Panc1 (cell line): ENCODE measurements at regions not wholly inside any gene's neighbourhood (a gene's known extent, or its start where the extent isn't known, plus 50 kb on each side); places are given as distances from the start of the nearest gene placed in this dataset.

Experiments
- ATAC-seq: fragments of 200-7000 bp; cut with Tn5 transposase; 2 replicates; pipeline ENCODE4 v1.9.1; 2020; ENCODE audit warnings: mild to moderate bottlenecking, moderate library complexity
- BruUV-seq: library from RNA; stranded (reverse); fragments of 400-500 nt; replicated peaks from 2 replicates; lab custom pipeline; 2021; lab: Mats Ljungman, UMichigan
- CTCF ChIA-PET: fragments of 300-600 bp; sonication (Branson Sonifier 250); formaldehyde crosslinking; loops from one replicate; lab custom pipeline; 2022; ENCODE audit warnings: antibody characterized with exemption; lab: Charles Lee
- POLR2A ChIA-PET: fragments of 300-600 bp; sonication (Branson Sonifier 250); formaldehyde crosslinking; loops from one replicate; lab custom pipeline; 2022; ENCODE audit warnings: antibody characterized with exemption; lab: Charles Lee
- DNase-seq: peaks from one replicate; pipeline ENCODE4 v3.0.0-alpha.2; 2010; ENCODE audit warnings: low read depth, low spot score
- H3K27ac ChIP-seq: 2 replicates; pipeline ENCODE4 v1.5.1; 2011; ENCODE audit warnings: mild to moderate bottlenecking, low read length, inconsistent platforms
- H3K27me3 ChIP-seq: fragments of 200-500 bp; sonication (Bioruptor generic); 2 replicates; pipeline ENCODE4 v1.6.0; 2014; ENCODE audit warnings: low read length, inconsistent platforms; ENCODE audit not compliant: control insufficient read depth, insufficient read depth
- H3K36me3 ChIP-seq: fragments of 200-500 bp; sonication (Bioruptor generic); 2 replicates; pipeline ENCODE4 v1.5.1; 2014; ENCODE audit warnings: inconsistent platforms, mild to moderate bottlenecking, low read length, moderate library complexity; ENCODE audit not compliant: control insufficient read depth, insufficient read depth
- H3K4me1 ChIP-seq: 2 replicates; pipeline ENCODE4 v1.5.1; 2011; ENCODE audit warnings: inconsistent platforms, mild to moderate bottlenecking, low read length, moderate library complexity; ENCODE audit not compliant: control insufficient read depth, insufficient read depth
- H3K4me3 ChIP-seq, 2 experiments: 2 replicates each; pipeline ENCODE4 v1.5.1; 2011 to 2012; ENCODE audit warnings: low read depth in 2 of 2, low read length in 2 of 2, mild to moderate bottlenecking in 2 of 2, inconsistent platforms in 1 of 2, moderate library complexity in 1 of 2
- H3K9me3 ChIP-seq: fragments of 200-500 bp; sonication (Bioruptor generic); 2 replicates; pipeline ENCODE4 v1.5.1; 2014; ENCODE audit warnings: low read depth, mild to moderate bottlenecking, inconsistent platforms, low read length, moderate library complexity; ENCODE audit not compliant: control insufficient read depth, insufficient read depth
- POLR2AphosphoS5 ChIP-seq: IDR thresholded peaks from 2 replicates; pipeline ENCODE4 v1.6.1; 2012; ENCODE audit warnings: mild to moderate bottlenecking, low read depth, low read length, moderate library complexity
- SIN3A ChIP-seq: IDR thresholded peaks from 2 replicates; pipeline ENCODE4 v1.6.1; 2012; ENCODE audit warnings: low read depth, mild to moderate bottlenecking, low read length, moderate library complexity, borderline replicate concordance; ENCODE audit not compliant: insufficient read depth
- TCF7L2 ChIP-seq: IDR thresholded peaks from 2 replicates; pipeline ENCODE4 v1.6.1; 2011; ENCODE audit warnings: mild to moderate bottlenecking, low read depth, low read length, inconsistent platforms
- in situ Hi-C: cut with HindIII; loops from 2 replicates; pipeline ENCODE4 v1.10.0; 2016; ENCODE audit warnings: low sequenced_read_pairs, low pct_unique_long_range_greater_than_20kb
- intact Hi-C: fragments of 100-400 bp; cut with micrococcal nuclease; formaldehyde crosslinking; loops from one replicate; pipeline ENCODE4 v1.10.0; 2022; ENCODE audit not compliant: unreplicated experiment
- TF ChIP-seq, protein P1 (sequence below): fragments of 450-650 bp; IDR thresholded peaks from 2 replicates; pipeline ENCODE4 v1.5.1; 2017; ENCODE audit warnings: mild to moderate bottlenecking
- TF ChIP-seq, protein P2 (sequence below), 2 experiments: IDR thresholded peaks; 2 replicates each; pipeline ENCODE4 v1.6.1; 2011 to 2012; ENCODE audit warnings: low read depth in 2 of 2, control low read depth in 1 of 2, low read length in 1 of 2, mild to moderate bottlenecking in 1 of 2, moderate library complexity in 1 of 2; ENCODE audit not compliant: insufficient read depth in 1 of 2

DNA sequence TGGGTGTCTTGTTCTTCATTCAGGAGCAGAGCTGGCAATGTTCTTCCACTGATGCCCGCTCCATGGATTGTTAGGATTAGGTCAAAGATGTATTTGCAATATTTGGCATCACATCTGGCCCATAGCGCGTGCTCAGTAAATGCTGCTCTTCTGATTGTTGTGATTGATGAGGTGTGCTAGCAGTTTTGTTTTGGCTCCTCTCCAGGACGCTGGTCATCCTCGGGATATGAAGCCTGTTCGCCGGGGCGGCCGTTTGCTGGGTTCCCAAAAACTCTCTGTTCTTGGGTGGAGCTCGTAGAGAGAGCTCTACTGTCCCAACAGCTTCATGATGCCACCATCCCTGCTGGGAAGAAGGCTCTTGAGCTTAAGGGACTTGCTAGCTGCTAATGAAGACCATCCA, 96.9 kb downstream of the XRCC2 start:
- POLR2A ChIA-PET = no interaction called here
- BruUV-seq = no TSS peak
- in situ Hi-C loops = no loop called here

DNA sequence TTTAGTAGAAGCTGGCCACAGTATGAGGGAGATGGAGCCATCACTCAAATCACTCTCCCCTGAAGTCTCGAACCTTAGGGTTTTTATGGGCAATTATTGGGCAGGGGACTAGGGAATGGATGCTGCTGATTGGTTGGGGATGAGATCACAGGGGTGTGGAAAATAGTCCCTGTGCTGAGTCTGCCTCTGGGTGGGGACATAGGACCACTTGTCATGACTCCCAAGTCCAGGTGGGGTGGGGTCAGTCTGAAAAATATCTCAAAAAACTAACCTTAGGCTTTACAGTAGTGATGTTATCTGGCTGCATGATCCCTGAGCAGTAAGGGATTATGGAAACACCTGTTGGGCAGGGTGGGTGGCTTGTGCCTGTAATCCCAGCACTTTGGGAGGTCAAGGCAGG, 98.6 kb downstream of the XRCC2 start:
- intact Hi-C loops = no loop called here

More for the DNA sequence above, 96.9 kb downstream of the XRCC2 start:
- Histone ChIP-seq H3K4me3 (no peak overlapping the region), H3K9me3 (no peaks in the 10 kb centered on the region), H3K36me3 (no peaks in the 10 kb centered on the region), H3K27me3 (no peaks in the 10 kb centered on the region), H3K27ac (no peak overlapping the region), H3K4me1 (peaks cover 3% of the 10 kb centered on the region; the same call in 1 of the 2 replicates)
- intact Hi-C loops = no loop called here
- ATAC-seq = no peak
- TF ChIP-seq, protein P1, sequence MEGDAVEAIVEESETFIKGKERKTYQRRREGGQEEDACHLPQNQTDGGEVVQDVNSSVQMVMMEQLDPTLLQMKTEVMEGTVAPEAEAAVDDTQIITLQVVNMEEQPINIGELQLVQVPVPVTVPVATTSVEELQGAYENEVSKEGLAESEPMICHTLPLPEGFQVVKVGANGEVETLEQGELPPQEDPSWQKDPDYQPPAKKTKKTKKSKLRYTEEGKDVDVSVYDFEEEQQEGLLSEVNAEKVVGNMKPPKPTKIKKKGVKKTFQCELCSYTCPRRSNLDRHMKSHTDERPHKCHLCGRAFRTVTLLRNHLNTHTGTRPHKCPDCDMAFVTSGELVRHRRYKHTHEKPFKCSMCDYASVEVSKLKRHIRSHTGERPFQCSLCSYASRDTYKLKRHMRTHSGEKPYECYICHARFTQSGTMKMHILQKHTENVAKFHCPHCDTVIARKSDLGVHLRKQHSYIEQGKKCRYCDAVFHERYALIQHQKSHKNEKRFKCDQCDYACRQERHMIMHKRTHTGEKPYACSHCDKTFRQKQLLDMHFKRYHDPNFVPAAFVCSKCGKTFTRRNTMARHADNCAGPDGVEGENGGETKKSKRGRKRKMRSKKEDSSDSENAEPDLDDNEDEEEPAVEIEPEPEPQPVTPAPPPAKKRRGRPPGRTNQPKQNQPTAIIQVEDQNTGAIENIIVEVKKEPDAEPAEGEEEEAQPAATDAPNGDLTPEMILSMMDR = no peak
- TF ChIP-seq POLR2AphosphoS5 = no peak
- no peak for TF ChIP-seq TCF7L2
- TF ChIP-seq SIN3A = no peak
- TF ChIP-seq, protein P2, sequence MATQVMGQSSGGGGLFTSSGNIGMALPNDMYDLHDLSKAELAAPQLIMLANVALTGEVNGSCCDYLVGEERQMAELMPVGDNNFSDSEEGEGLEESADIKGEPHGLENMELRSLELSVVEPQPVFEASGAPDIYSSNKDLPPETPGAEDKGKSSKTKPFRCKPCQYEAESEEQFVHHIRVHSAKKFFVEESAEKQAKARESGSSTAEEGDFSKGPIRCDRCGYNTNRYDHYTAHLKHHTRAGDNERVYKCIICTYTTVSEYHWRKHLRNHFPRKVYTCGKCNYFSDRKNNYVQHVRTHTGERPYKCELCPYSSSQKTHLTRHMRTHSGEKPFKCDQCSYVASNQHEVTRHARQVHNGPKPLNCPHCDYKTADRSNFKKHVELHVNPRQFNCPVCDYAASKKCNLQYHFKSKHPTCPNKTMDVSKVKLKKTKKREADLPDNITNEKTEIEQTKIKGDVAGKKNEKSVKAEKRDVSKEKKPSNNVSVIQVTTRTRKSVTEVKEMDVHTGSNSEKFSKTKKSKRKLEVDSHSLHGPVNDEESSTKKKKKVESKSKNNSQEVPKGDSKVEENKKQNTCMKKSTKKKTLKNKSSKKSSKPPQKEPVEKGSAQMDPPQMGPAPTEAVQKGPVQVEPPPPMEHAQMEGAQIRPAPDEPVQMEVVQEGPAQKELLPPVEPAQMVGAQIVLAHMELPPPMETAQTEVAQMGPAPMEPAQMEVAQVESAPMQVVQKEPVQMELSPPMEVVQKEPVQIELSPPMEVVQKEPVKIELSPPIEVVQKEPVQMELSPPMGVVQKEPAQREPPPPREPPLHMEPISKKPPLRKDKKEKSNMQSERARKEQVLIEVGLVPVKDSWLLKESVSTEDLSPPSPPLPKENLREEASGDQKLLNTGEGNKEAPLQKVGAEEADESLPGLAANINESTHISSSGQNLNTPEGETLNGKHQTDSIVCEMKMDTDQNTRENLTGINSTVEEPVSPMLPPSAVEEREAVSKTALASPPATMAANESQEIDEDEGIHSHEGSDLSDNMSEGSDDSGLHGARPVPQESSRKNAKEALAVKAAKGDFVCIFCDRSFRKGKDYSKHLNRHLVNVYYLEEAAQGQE (IDR thresholded peaks at IDR 0.05; ENCODE audit: insufficient read depth in 1 of 2, low read depth in 2 of 2, low read length in 1 of 2) = no peak
- no peak for DNase-seq
- CTCF ChIA-PET = no interaction called here

More for the DNA sequence above, 98.6 kb downstream of the XRCC2 start:
- no peak for DNase-seq
- no TSS peak for BruUV-seq
- ChIA-PET CTCF (no interaction called here), POLR2A (interaction anchor here (0.6 kb wide), 1 partner anchor 148 kb away, joined by 5 read pairs; no protein-coding TSS in a partner anchor)
- ATAC-seq = no peak
- Histone ChIP-seq H3K4me3 (no peak overlapping the region), H3K36me3 (no peaks in the 10 kb centered on the region), H3K9me3 (no peaks in the 10 kb centered on the region), H3K27me3 (no peaks in the 10 kb centered on the region), H3K27ac (no peak overlapping the region), H3K4me1 (peaks cover 3% of the 10 kb centered on the region; the same call in 1 of the 2 replicates)
- TF ChIP-seq SIN3A (no peak), TCF7L2 (no peak), POLR2AphosphoS5 (no peak)
- TF ChIP-seq, protein P2 (IDR thresholded peaks at IDR 0.05; ENCODE audit: insufficient read depth in 1 of 2, low read depth in 2 of 2, low read length in 1 of 2) = no peak
- TF ChIP-seq, protein P1 = no peak
- in situ Hi-C loops = no loop called here
